CD8-positive, alpha-beta memory T cell (primary cell): ENCODE measurements at regions not wholly inside any gene's neighbourhood (a gene's known extent, or its start where the extent isn't known, plus 50 kb on each side); places are given as distances from the start of the nearest gene placed in this dataset.

ENCODE experiments used
- CTCF ChIA-PET: fragments of 350-600 bp; sonication (Branson Sonifier 250); formaldehyde crosslinking; loops from one replicate; lab custom pipeline; 2021; ENCODE audit warnings: antibody characterized with exemption; lab: Charles Lee
- POLR2A ChIA-PET: fragments of 350-600 bp; sonication (Branson Sonifier 250); formaldehyde crosslinking; loops from one replicate; lab custom pipeline; 2021; ENCODE audit warnings: antibody characterized with exemption; lab: Charles Lee
- DNase-seq, 5 donors: peaks; one replicate each; pipeline versions ENCODE4 v3.0.0 to v3.0.0-alpha.2; 2020 to 2022; ENCODE audit warnings: mixed read lengths in 1 of 5
- H3K27ac ChIP-seq: one replicate; pipeline ENCODE4 v1.7.0; 2013; ENCODE audit warnings: low read depth, mild to moderate bottlenecking, low read length, moderate library complexity
- H3K27me3 ChIP-seq: 2 replicates; pipeline ENCODE4 v1.7.0; 2013; ENCODE audit warnings: low read length, mild to moderate bottlenecking; ENCODE audit not compliant: insufficient read depth, poor library complexity, severe bottlenecking
- H3K36me3 ChIP-seq: 2 replicates; pipeline ENCODE4 v1.7.0; 2013; ENCODE audit warnings: mild to moderate bottlenecking, low read length, moderate library complexity; ENCODE audit not compliant: insufficient read depth
- H3K4me1 ChIP-seq: 2 replicates; pipeline ENCODE4 v1.7.0; 2013; ENCODE audit warnings: mild to moderate bottlenecking, low read length, moderate library complexity; ENCODE audit not compliant: insufficient read depth
- H3K4me3 ChIP-seq: 2 replicates; pipeline ENCODE4 v1.7.0; 2013; ENCODE audit warnings: mild to moderate bottlenecking, low read length
- H3K9me3 ChIP-seq: 2 replicates; pipeline ENCODE4 v1.7.0; 2013; ENCODE audit warnings: mild to moderate bottlenecking, low read length
- H3K27ac Mint-ChIP-seq, 8 donors: one replicate each; pipeline ENCODE4 v1.8.0; 2020 to 2021; ENCODE audit warnings: mixed read lengths in 8 of 8, mild to moderate bottlenecking in 6 of 8, inconsistent platforms in 3 of 8, moderate library complexity in 3 of 8
- H3K27me3 Mint-ChIP-seq, 2 donors: one replicate each; pipeline ENCODE4 v1.8.0; 2020 to 2021; ENCODE audit warnings: mixed read lengths in 2 of 2, mild to moderate bottlenecking in 1 of 2, moderate library complexity in 1 of 2
- H3K36me3 Mint-ChIP-seq, 3 donors: one replicate each; pipeline ENCODE4 v1.8.0; 2020 to 2021; ENCODE audit warnings: mixed read lengths in 3 of 3, inconsistent platforms in 1 of 3, mild to moderate bottlenecking in 1 of 3
- H3K4me1 Mint-ChIP-seq, 3 donors: one replicate each; pipeline ENCODE4 v1.8.0; 2020 to 2021; ENCODE audit warnings: mixed read lengths in 3 of 3, inconsistent platforms in 1 of 3, mild to moderate bottlenecking in 1 of 3
- H3K4me3 Mint-ChIP-seq, 7 donors: one replicate each; pipeline ENCODE4 v1.8.0; 2020 to 2021; ENCODE audit warnings: mixed read lengths in 7 of 7, mild to moderate bottlenecking in 6 of 7, moderate library complexity in 4 of 7, inconsistent platforms in 2 of 7
- H3K9me3 Mint-ChIP-seq, 5 donors: one replicate each; pipeline ENCODE4 v1.8.0; 2020 to 2022; ENCODE audit warnings: mixed read lengths in 5 of 5, mild to moderate bottlenecking in 3 of 5, moderate library complexity in 2 of 5, inconsistent platforms in 1 of 5

DNA sequence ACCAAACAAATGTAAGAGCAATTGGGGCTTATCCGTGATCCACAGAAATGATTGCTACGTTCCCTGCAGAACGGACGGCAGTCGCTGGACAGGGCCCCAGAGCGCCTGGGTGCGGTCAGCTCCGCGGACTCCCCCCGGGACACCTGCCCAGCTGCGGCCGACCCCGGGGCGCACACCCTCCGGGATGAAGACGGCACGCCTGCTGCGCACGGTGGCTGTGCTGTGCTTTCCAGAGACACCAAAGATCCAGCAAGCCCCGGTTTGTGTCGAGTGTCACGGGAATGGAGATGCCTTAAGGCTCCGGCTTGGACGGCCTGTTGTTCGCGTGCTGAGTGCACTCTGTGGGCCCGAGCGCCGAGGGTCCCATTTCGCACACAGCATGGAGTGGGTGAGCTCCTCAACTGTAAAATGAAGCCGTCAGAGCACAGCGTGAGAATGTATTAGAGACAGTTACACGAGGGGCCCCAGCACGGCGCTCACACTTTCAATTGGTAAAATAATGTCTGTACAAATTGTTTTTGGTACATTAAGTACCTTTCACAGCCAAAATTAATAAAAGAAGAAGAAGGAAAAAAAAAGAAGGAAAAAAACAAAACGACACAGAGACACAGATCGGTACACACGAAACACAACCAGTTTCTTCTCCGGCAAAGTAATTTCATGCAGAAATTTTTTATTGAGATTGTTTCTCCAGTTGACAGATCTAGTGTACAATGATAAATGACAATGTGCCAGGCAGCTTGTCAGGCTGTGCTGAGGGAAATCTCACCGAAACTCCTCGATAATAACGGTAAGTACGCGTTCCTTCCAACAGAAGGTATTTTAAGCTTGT is 615.8 kb upstream of the SALL3 start:
- Mint-ChIP-seq H3K4me1 (no peaks in the 10 kb centered on the region), H3K36me3 (no peaks in the 10 kb centered on the region), H3K27me3 (no peaks in the 10 kb centered on the region), H3K27ac (no peak overlapping the region), H3K9me3 (peaks cover 0 to 5% (median 3%) of the 10 kb centered on the region in 5 donors), H3K4me3 (no peak overlapping the region)
- POLR2A ChIA-PET = no interaction called here
- CTCF ChIA-PET = no interaction called here
- Histone ChIP-seq H3K36me3 (no peaks in the 10 kb centered on the region), H3K27me3 (no peaks in the 10 kb centered on the region), H3K27ac (no peak overlapping the region), H3K4me1 (no peaks in the 10 kb centered on the region), H3K4me3 (no peak overlapping the region), H3K9me3 (no peaks in the 10 kb centered on the region)
- DNase-seq = no peak

- Histone ChIP-seq H3K27me3 (no peaks in the 10 kb centered on the region), H3K36me3 (no peaks in the 10 kb centered on the region), H3K4me3 (no peak overlapping the region), H3K9me3 (no peaks in the 10 kb centered on the region), H3K4me1 (no peaks in the 10 kb centered on the region), H3K27ac (no peak overlapping the region)
- peaks cover 0 to 5% (median 3%) of the 10 kb centered on the region in 5 donors for H3K9me3 Mint-ChIP-seq
- ChIA-PET POLR2A (no interaction called here), CTCF (no interaction called here)
- no peaks in the 10 kb centered on the region for H3K36me3 Mint-ChIP-seq
- H3K4me3 Mint-ChIP-seq = no peak overlapping the region
- no peak for DNase-seq
- no peaks in the 10 kb centered on the region for H3K27me3 Mint-ChIP-seq
- H3K27ac Mint-ChIP-seq = no peak overlapping the region
- no peaks in the 10 kb centered on the region for H3K4me1 Mint-ChIP-seq
Measured at GRCh38 chr18:78364388-78364960, 615.1 kb upstream of the SALL3 start.

GRCh38 chr18:78367996-78368395 is 611.6 kb upstream of the SALL3 start:
- Histone ChIP-seq H3K9me3 (no peaks in the 10 kb centered on the region), H3K27ac (no peak overlapping the region), H3K4me1 (no peaks in the 10 kb centered on the region), H3K4me3 (no peak overlapping the region), H3K27me3 (no peaks in the 10 kb centered on the region), H3K36me3 (no peaks in the 10 kb centered on the region)
- DNase-seq = no peak
- H3K27ac Mint-ChIP-seq = no peak overlapping the region
- peaks cover 0 to 5% (median 3%) of the 10 kb centered on the region in 5 donors for H3K9me3 Mint-ChIP-seq
- H3K36me3 Mint-ChIP-seq = no peaks in the 10 kb centered on the region
- H3K4me3 Mint-ChIP-seq = no peak overlapping the region
- no peaks in the 10 kb centered on the region for H3K4me1 Mint-ChIP-seq
- no peaks in the 10 kb centered on the region for H3K27me3 Mint-ChIP-seq
- CTCF ChIA-PET = no interaction called here
- POLR2A ChIA-PET = no interaction called here

- H3K36me3 Mint-ChIP-seq = no peaks in the 10 kb centered on the region
- Histone ChIP-seq H3K27me3 (no peaks in the 10 kb centered on the region), H3K4me1 (no peaks in the 10 kb centered on the region), H3K27ac (no peak overlapping the region), H3K9me3 (no peaks in the 10 kb centered on the region), H3K4me3 (no peak overlapping the region), H3K36me3 (no peaks in the 10 kb centered on the region)
- peaks cover 0 to 5% (median 3%) of the 10 kb centered on the region in 5 donors for H3K9me3 Mint-ChIP-seq
- no peaks in the 10 kb centered on the region for H3K27me3 Mint-ChIP-seq
- H3K4me3 Mint-ChIP-seq = no peak overlapping the region
- H3K4me1 Mint-ChIP-seq = no peaks in the 10 kb centered on the region
- POLR2A ChIA-PET = no interaction called here
- no peak for DNase-seq
- no peak overlapping the region for H3K27ac Mint-ChIP-seq
- CTCF ChIA-PET = no interaction called here
Measured at GRCh38 chr18:78368726-78369125, 610.9 kb upstream of the SALL3 start.

DNA sequence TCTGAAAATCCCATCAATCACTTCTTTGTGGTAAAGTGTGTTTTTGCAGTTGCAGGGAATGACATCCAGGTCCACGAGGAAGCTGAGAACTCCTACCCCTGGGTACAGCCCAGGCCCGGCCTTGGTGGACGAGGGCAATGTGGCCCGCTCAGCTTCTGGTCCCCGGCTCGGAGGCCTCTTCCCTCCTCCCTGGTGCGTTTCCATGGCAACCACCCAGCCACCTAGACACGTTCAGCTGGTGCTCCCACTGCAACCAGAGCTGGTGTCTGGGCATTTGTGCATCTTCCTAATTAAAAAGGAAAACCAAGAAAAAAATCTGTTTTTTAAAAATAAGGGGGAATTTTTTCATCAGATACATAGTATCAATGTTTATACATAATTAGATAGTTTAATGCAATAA is 603.6 kb upstream of the SALL3 start:
- Mint-ChIP-seq H3K36me3 (no peaks in the 10 kb centered on the region), H3K4me3 (no peak overlapping the region), H3K27ac (no peak overlapping the region), H3K4me1 (no peaks in the 10 kb centered on the region), H3K9me3 (peaks cover 0 to 4% (median 0%) of the 10 kb centered on the region in 5 donors), H3K27me3 (peaks cover 0 to 4% of the 10 kb centered on the region in 2 donors)
- ChIA-PET CTCF (no interaction called here), POLR2A (no interaction called here)
- Histone ChIP-seq H3K27me3 (no peaks in the 10 kb centered on the region), H3K9me3 (no peaks in the 10 kb centered on the region), H3K36me3 (no peaks in the 10 kb centered on the region), H3K27ac (no peak overlapping the region), H3K4me1 (no peaks in the 10 kb centered on the region), H3K4me3 (no peak overlapping the region)
- DNase-seq = no peak

GRCh38 chr18:78378403-78378802 is 601.2 kb upstream of the SALL3 start:
- Mint-ChIP-seq H3K9me3 (peaks cover 0 to 4% (median 0%) of the 10 kb centered on the region in 5 donors), H3K36me3 (no peaks in the 10 kb centered on the region), H3K27me3 (peaks cover 0 to 4% of the 10 kb centered on the region in 2 donors), H3K4me1 (no peaks in the 10 kb centered on the region), H3K27ac (no peak overlapping the region), H3K4me3 (no peak overlapping the region)
- no peaks in the 10 kb centered on the region for H3K9me3 ChIP-seq
- H3K27me3 ChIP-seq = no peaks in the 10 kb centered on the region
- no peaks in the 10 kb centered on the region for H3K4me1 ChIP-seq
- CTCF ChIA-PET = no interaction called here
- POLR2A ChIA-PET = no interaction called here
- DNase-seq = no peak
- no peak overlapping the region for H3K4me3 ChIP-seq
- H3K27ac ChIP-seq = no peak overlapping the region
- H3K36me3 ChIP-seq = no peaks in the 10 kb centered on the region

DNA sequence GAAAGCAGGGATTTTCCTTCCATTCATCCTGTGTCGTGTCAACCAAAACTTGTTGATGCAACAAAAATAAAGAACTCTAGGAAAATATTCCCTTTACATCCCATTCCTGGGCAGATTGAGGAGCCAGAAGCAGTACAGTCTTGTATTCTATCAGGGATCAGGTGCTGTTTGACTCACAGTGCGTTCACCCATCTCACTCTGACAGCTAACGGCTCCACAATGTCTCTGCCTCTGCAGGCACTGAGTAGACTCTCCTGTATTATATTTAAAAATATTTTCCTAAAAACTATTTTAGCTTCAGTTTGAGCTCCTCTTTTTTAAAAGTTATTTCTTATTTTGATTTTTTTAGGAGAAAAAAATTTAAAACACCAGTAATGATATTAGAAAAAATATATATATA is 600.6 kb upstream of the SALL3 start:
- CTCF ChIA-PET = no interaction called here
- no peak overlapping the region for H3K4me3 Mint-ChIP-seq
- H3K27me3 ChIP-seq = no peaks in the 10 kb centered on the region
- no peak overlapping the region for H3K4me3 ChIP-seq
- peaks cover 0 to 4% (median 0%) of the 10 kb centered on the region in 5 donors for H3K9me3 Mint-ChIP-seq
- H3K4me1 ChIP-seq = no peaks in the 10 kb centered on the region
- no peak overlapping the region for H3K27ac ChIP-seq
- H3K27me3 Mint-ChIP-seq = peaks cover 0 to 4% of the 10 kb centered on the region in 2 donors
- POLR2A ChIA-PET = no interaction called here
- no peaks in the 10 kb centered on the region for H3K36me3 ChIP-seq
- H3K9me3 ChIP-seq = no peaks in the 10 kb centered on the region
- no peaks in the 10 kb centered on the region for H3K36me3 Mint-ChIP-seq
- no peaks in the 10 kb centered on the region for H3K4me1 Mint-ChIP-seq
- DNase-seq = no peak
- H3K27ac Mint-ChIP-seq = no peak overlapping the region

DNA sequence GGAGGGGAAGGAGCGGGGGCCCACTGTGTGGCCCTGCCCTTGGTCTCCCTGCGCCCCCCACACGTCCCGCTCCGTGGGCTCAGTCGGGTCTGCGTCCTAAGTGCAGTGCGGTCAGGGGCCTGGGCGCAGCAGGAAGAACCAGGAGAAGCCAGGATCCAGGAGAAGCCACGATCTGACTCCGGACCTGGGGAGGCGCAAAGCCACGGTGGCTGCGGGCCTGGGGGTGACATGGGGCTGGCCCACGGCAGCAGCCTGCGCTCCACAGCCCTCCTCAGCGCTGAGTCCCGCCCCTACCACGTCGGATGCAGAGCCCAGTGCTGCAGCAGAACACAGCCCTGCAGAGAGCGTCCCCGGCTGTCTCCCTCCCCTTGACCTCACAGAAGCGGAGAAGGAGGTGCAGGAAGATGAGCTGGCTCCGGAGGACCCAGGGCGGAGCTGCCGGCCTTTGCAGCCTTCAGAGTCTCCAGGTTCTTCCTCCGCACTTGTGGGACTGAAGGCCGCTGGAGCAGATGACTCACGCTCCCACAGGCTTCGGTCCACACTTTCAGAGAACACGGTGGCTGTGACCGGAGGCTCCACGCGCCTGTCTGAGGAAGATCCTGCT is 589.2 kb upstream of the SALL3 start:
- H3K27ac ChIP-seq = no peak overlapping the region
- ChIA-PET CTCF (no interaction called here), POLR2A (no interaction called here)
- H3K4me3 ChIP-seq = no peak overlapping the region
- no peaks in the 10 kb centered on the region for H3K4me1 ChIP-seq
- H3K27ac Mint-ChIP-seq = no peak overlapping the region
- H3K4me1 Mint-ChIP-seq = no peaks in the 10 kb centered on the region
- H3K27me3 Mint-ChIP-seq = no peaks in the 10 kb centered on the region
- H3K36me3 ChIP-seq = no peaks in the 10 kb centered on the region
- no peaks in the 10 kb centered on the region for H3K36me3 Mint-ChIP-seq
- H3K27me3 ChIP-seq = no peaks in the 10 kb centered on the region
- H3K9me3 ChIP-seq = no peaks in the 10 kb centered on the region
- H3K9me3 Mint-ChIP-seq = peaks cover 3 to 7% (median 6%) of the 10 kb centered on the region in 5 donors
- no peak overlapping the region for H3K4me3 Mint-ChIP-seq
- DNase-seq = no peak
